Kidney glomerular epithelial cell (primary cell): ENCODE measurements at regions not wholly inside any gene's neighbourhood (a gene's known extent, or its start where the extent isn't known, plus 50 kb on each side); places are given as distances from the start of the nearest gene placed in this dataset.

Experiments used
- DNase-seq: peaks from one replicate; lab custom pipeline; 2025; lab: John Stamatoyannopoulos, UW

- DNase-seq: no peak
Observed at GRCh38 chr5:8322484-8322883, 453.5 kb downstream of the MTRR start.

DNA sequence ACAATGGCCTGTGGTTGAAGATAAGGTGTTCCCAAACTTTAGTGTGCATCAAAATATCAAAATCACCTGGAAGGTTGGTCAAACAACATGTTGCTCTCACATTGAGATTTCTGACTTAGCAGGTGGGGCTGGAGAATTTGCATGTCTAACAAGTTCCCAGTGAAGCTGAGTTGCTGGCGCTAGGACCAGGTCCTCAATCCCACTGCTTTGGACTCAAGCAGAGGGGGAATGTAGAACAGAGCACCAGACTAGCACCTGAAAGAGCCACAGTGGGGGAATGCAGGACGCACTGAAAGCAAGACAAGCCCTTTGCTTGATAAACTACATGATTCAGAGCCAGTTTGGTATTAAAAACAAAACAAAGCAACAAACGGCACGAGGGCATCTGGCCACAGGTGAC is 458.1 kb downstream of the MTRR start:
- DNase-seq: no peak

GRCh38 chr5:8329773-8330172 is 460.8 kb downstream of the MTRR start:
- no peak for DNase-seq

DNA sequence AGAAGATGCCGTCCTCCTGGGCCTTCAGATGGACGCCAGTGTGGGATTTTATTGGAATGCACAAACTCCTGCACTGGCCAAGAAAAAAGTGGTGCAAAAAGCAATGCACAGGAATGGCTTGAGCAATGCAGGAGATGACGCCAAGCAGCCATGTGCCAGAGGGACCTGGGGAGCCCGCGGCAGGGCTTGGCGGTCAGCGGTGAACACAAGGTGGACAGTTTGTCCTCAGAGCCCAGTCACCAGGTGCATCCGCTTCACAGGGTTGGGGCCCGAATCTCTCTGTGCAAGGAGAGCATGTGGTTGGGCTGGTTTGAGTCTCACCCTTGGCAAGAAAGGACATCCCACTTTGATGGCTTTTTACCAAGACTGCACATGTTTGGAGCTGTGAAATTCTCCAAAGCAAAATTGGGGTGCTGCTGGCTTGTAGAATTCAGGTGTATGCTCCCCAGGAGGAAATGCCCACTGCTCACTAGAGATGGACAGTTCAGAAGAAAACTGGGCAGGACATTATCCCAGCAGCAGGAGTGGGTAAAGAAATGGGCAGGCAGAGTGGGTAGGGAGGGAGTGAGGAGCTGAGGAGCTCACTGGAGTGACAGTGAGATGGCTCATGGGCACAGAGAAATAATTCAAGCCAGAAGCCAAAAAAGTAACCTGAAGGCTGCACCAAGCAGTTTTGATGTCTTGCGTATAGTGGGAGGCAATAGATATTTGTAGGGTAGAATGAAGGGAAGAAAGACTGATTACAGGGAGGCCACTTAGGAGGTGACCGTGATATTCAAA is 463.9 kb downstream of the MTRR start:
- no peak for DNase-seq

- DNase-seq: no peak
Observed at GRCh38 chr5:8333485-8333884, 464.5 kb downstream of the MTRR start.

DNA sequence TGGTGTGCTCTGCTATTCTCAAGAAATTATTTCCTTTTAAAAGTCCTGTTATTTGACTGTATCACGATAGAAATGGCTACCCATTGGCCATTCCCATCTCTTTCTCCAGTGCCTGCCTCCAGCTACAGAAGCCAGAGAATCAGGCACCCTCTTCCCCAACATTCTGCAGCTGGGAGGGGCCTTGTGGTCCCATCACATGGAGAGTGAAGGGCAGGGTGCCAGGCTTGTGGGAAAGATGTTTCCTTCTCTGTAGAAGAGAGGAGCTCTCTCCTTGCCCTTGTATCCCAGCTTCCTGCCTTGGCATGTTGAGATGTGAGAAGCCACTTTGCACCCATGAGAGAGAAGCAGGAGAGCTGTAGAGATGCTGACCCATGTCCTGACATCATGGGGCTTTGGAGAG is 465.0 kb downstream of the MTRR start:
- DNase-seq: no peak

GRCh38 chr5:8340261-8340660 is 471.3 kb downstream of the MTRR start:
- DNase-seq: no peak

DNA sequence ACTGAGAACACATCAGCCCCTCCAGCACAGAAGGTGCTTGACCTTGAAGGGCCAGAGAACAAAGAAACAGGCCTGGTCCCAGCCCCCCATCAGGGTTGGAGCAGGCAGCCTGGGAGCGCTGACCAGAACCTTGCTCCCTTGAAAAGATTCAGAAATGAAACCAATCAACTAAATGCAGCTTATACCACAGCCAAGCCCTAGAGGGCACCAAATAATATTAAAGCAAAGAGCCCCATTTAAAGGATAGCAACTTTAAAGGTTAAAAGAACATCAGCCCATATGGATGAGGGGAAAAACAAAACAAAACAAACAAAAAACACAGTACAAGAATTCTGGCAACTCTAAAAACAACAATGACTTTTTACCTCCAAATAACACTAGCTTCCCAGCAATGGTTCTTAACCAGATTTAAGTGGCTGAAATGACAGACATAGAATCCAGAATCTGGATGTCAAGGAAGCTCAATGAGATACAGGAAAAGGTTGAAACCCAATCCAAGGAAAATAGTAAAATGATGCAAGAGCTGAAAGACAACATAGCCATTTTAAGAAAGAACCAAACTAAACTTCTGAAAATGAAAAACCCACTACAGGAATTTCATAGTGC is 471.9 kb downstream of the MTRR start:
- peak; percentile 37 for DNase-seq

GRCh38 chr5:8341406-8341805 is 472.5 kb downstream of the MTRR start:
- DNase-seq: no peak

- no peak for DNase-seq
Observed at GRCh38 chr5:8347984-8348383, 479.0 kb downstream of the MTRR start.

- DNase-seq: no peak
Observed at GRCh38 chr5:8349855-8350254, 480.9 kb downstream of the MTRR start.

GRCh38 chr5:8350644-8351339 is 481.8 kb downstream of the MTRR start:
- DNase-seq: no peak

- no peak for DNase-seq
Observed at GRCh38 chr5:8355981-8356380, 487.0 kb downstream of the MTRR start.

GRCh38 chr5:8360012-8360411 is 491.1 kb downstream of the MTRR start:
- no peak for DNase-seq

DNA sequence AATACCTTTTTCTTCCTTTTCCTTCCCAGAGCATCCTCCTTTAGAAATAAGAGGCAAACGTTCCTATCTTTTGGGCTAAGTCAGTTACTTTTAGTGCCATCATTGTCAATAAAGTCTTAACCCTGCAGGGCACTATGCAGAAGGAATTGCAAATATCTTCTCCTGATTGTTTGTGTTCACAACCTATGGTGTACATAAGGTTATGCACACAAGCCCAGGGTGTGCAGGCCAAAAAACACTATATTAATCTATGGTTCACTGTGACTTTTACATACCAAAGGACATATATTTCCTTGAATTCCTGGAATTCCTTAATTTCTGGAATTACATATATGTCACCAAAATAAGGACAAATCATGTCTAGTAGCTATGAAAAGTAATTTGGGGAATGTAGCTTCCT is 493.5 kb downstream of the MTRR start:
- no peak for DNase-seq

- DNase-seq: peak; percentile 31
Observed at GRCh38 chr5:8363138-8363537, 494.2 kb downstream of the MTRR start.

DNA sequence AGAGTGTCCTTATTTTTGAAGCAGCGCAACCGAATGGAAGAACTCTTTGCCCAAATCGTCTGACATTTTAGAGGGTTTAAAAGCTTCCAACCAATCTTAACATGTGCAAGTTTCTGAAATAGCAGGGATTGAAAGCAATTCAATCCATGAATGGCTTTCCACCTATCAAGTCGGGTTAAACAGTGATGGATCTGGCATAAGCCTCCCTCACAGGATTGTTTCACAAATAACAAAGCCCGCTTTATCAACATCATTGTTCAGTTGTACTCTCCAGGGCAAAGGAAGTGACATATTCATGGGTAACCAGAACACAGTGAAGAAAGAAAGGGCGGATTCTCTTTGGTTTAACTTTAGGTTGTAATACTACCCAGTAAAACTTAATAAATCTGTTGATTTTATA is 497.3 kb downstream of the MTRR start:
- DNase-seq: no peak

- DNase-seq: no peak
Observed at GRCh38 chr5:8376478-8376877, 507.5 kb downstream of the MTRR start.

DNA sequence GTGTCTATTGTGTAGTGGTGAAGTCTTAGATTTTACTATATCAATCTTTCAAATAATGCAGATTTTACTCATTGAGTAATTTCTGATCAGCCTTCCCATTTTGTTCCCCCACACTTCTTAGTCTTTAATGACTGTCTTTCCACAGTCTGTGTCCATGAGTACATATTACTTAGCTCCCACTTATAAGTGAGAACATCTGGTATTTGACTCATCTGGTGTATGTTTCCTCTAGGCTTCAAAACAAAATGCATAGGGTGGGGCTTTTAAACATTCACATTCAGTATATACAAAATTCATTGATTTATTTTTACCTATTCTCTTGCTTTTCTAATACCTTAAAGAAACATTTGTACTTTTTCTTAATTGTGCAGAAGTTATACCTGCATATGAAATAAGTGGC is 513.0 kb downstream of the MTRR start:
- DNase-seq: no peak

- no peak for DNase-seq
Observed at GRCh38 chr5:8382456-8382855, 513.5 kb downstream of the MTRR start.

- no peak for DNase-seq
Observed at GRCh38 chr5:8383616-8384015, 514.7 kb downstream of the MTRR start.

DNA sequence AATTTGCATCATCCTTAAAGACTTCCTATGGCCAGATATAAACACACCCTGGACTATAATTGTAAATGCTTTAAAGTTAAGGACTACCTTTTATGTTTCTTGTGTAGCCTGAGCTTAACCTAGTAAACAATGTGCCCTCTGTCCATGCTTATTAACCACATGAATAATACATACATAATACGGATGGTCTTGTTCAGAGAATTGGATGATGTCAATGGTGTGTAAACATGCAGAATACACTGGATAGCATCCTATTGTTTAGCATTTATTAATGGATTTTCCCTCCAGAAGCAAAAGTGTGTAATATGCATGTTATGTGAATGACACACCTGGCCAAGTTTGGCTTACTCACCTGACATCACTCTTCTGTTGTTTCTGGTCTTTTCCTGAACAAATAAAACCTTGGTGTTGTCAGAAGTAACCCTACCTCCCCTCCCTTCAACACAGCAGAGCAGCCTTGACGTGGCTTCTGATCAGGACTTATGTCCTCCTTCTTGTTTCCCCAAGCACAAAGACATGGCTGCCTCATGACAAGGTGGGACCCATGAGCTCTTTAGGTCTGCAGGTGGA is 517.9 kb downstream of the MTRR start:
- no peak for DNase-seq

DNA sequence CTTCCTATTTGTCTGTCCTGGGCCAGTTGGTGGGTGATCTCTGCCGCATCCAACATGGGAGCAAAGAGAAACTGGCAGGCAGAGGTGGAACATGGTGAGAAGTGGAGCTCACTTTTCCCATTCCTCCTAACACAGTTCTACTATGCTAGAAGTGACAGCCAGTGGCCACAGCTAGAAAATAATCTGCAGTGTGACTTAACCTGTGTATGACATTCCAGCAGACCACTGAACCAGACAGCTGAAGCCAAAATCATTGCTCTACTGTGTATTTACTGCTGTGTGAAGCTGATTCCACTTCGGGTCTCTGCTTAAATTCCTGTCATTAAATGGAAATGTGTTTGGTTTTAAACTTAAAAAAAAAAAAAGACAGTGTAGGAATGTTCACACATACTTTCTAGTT is 523.0 kb downstream of the MTRR start:
- DNase-seq: no peak
